ENCODE measurements at regions not wholly inside any gene's neighbourhood (a gene's known extent, or its start where the extent isn't known, plus 50 kb on each side); places are given as distances from the start of the nearest gene placed in this dataset.

DNA sequence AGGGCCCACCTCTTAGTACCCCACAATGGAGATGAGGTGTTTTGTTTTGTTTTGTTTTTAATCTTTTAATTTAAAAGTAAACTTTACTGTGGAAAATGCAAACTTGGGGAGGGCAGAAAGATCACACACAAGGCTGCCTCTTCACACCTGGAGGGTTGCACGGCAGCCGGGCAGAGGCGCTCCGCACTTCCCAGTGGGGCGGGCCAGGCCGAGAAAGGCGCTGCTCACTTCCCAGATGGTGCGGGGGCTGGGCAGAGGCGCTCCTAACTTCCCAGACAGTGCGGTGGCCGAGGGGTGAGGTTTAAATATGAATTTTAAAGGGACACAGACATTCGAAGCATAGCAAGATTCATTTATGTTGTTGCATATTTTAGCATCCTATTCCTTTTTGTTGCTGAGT lies 235.9 kb upstream of the MTPN start:
- H3K9me3 Mint-ChIP-seq (ENCODE audit: insufficient read depth) = no peaks in the 10 kb centered on the region
- POLR2A ChIA-PET = no interaction called here
- Histone ChIP-seq H3K36me3 (replicated peaks in 1 of 2; ENCODE audit: control extremely low read depth in 1 of 2, control insufficient read depth in 1 of 2, extremely low read depth in 1 of 2, insufficient read depth in 2 of 2, low read length in 1 of 2) (no peaks in the 10 kb centered on the region), H3K9me3 (ENCODE audit: control extremely low read depth in 1 of 3, control insufficient read depth in 2 of 3, insufficient read depth in 1 of 3, low read length in 2 of 3) (peaks cover 0 to 6% (median 3%) of the 10 kb centered on the region in 3 donors), H3K4me3 (ENCODE audit: control extremely low read depth in 1 of 5, extremely low read depth in 1 of 5, insufficient read depth in 1 of 5, low read depth in 2 of 5, low read length in 4 of 5) (no peak overlapping the region), H3K27me3 (replicated peaks in 1 of 4; ENCODE audit: control extremely low read depth in 1 of 4, control insufficient read depth in 3 of 4, insufficient read depth in 4 of 4, low read length in 3 of 4) (no peaks in the 10 kb centered on the region), H3K79me2 (ENCODE audit: control insufficient read depth, insufficient read depth, low read length) (no peaks in the 10 kb centered on the region), H3K9ac (ENCODE audit: low read length) (no peak overlapping the region), H2AFZ (ENCODE audit: insufficient read depth, low read depth, low read length, poor library complexity, severe bottlenecking) (no peak overlapping the region), H4K20me1 (ENCODE audit: control insufficient read depth, insufficient read depth, low read length, poor library complexity, severe bottlenecking) (no peaks in the 10 kb centered on the region), H3K4me2 (replicated peaks; ENCODE audit: low read depth, low read length, poor library complexity, severe bottlenecking) (no peak overlapping the region), H3K4me1 (ENCODE audit: control insufficient read depth in 2 of 2, insufficient read depth in 2 of 2, low read length in 2 of 2) (no peaks in the 10 kb centered on the region), H3K27ac (ENCODE audit: low read length in 2 of 2) (no peak overlapping the region)
- WGBS (ENCODE audit: insufficient coverage) = 90% methylated on average over 12 of the region's 12 CpGs
- no peak overlapping the region for H3K27ac Mint-ChIP-seq
- CTCF ChIA-PET = no interaction called here
- ATAC-seq (ENCODE audit: low read depth) = no peak
- H3K27me3 Mint-ChIP-seq = no peaks in the 10 kb centered on the region
- DNase-seq = no peak
- no peaks in the 10 kb centered on the region for H3K4me1 Mint-ChIP-seq
- H3K4me3 Mint-ChIP-seq = no peak overlapping the region
- intact Hi-C loops (cut with micrococcal nuclease) = no loop called here
- TF ChIP-seq CTCF (IDR thresholded peaks at IDR 0.05) = no peak
- TF ChIP-seq EZH2 (IDR thresholded peaks at IDR 0.05; ENCODE audit: borderline replicate concordance, insufficient read depth, low read depth, low read length, poor library complexity, severe bottlenecking) = no peak

GRCh38 chr7:136210664-136211063 lies 233.5 kb upstream of the MTPN start:
- no peaks in the 10 kb centered on the region for H3K27me3 ChIP-seq (replicated peaks in 1 of 4; ENCODE audit: control extremely low read depth in 1 of 4, control insufficient read depth in 3 of 4, insufficient read depth in 4 of 4, low read length in 3 of 4)
- no peaks in the 10 kb centered on the region for H3K79me2 ChIP-seq (ENCODE audit: control insufficient read depth, insufficient read depth, low read length)
- H2AFZ ChIP-seq (ENCODE audit: insufficient read depth, low read depth, low read length, poor library complexity, severe bottlenecking) = no peak overlapping the region
- H3K4me3 ChIP-seq (ENCODE audit: control extremely low read depth in 1 of 5, extremely low read depth in 1 of 5, insufficient read depth in 1 of 5, low read depth in 2 of 5, low read length in 4 of 5) = no peak overlapping the region
- Mint-ChIP-seq H3K4me3 (no peak overlapping the region), H3K4me1 (no peaks in the 10 kb centered on the region), H3K27me3 (no peaks in the 10 kb centered on the region), H3K27ac (no peak overlapping the region), H3K9me3 (ENCODE audit: insufficient read depth) (no peaks in the 10 kb centered on the region)
- peaks cover 0 to 3% (median 0%) of the 10 kb centered on the region in 3 donors for H3K9me3 ChIP-seq (ENCODE audit: control extremely low read depth in 1 of 3, control insufficient read depth in 2 of 3, insufficient read depth in 1 of 3, low read length in 2 of 3)
- intact Hi-C loops (cut with micrococcal nuclease) = no loop called here
- CTCF ChIA-PET = no interaction called here
- no peak overlapping the region for H3K9ac ChIP-seq (ENCODE audit: low read length)
- DNase-seq (no peak), ATAC-seq (ENCODE audit: low read depth) (no peak)
- no CpG with 5 or more reads among the region's 2 CpGs for WGBS (ENCODE audit: insufficient coverage)
- H3K4me1 ChIP-seq (ENCODE audit: control insufficient read depth in 2 of 2, insufficient read depth in 2 of 2, low read length in 2 of 2) = no peaks in the 10 kb centered on the region
- no peaks in the 10 kb centered on the region for H3K36me3 ChIP-seq (replicated peaks in 1 of 2; ENCODE audit: control extremely low read depth in 1 of 2, control insufficient read depth in 1 of 2, extremely low read depth in 1 of 2, insufficient read depth in 2 of 2, low read length in 1 of 2)
- TF ChIP-seq CTCF (IDR thresholded peaks at IDR 0.05) (no peak), EZH2 (IDR thresholded peaks at IDR 0.05; ENCODE audit: borderline replicate concordance, insufficient read depth, low read depth, low read length, poor library complexity, severe bottlenecking) (no peak)
- H3K4me2 ChIP-seq (replicated peaks; ENCODE audit: low read depth, low read length, poor library complexity, severe bottlenecking) = no peak overlapping the region
- POLR2A ChIA-PET = no interaction called here
- no peaks in the 10 kb centered on the region for H4K20me1 ChIP-seq (ENCODE audit: control insufficient read depth, insufficient read depth, low read length, poor library complexity, severe bottlenecking)
- H3K27ac ChIP-seq (ENCODE audit: low read length in 2 of 2) = no peak overlapping the region

Measured in B cell (primary cell).